Thyroid gland (tissue), 4 donors: ENCODE measurements at regions not wholly inside any gene's neighbourhood (a gene's known extent, or its start where the extent isn't known, plus 50 kb on each side); places are given as distances from the start of the nearest gene placed in this dataset.

ENCODE experiments used
- POLR2A ChIP-seq, 2 donors: fragments of 450-650 bp; IDR thresholded peaks; one replicate each; pipeline ENCODE4 v1.6.1; 2017; ENCODE audit warnings: antibody characterized with exemption in 2 of 2, mild to moderate bottlenecking in 2 of 2, moderate library complexity in 1 of 2
- TF ChIP-seq, protein P1 (sequence below), 6 experiments: fragments of 200-600 bp in 3 of 6; fragments of 450-650 bp in 3 of 6; sonication (generic) in 3 of 6; IDR thresholded peaks; one replicate each; pipeline ENCODE4 v1.5.1; 2016 to 2019; ENCODE audit warnings: antibody characterized with exemption in 6 of 6, mild to moderate bottlenecking in 2 of 6, inconsistent platforms in 1 of 6, moderate library complexity in 1 of 6

DNA sequence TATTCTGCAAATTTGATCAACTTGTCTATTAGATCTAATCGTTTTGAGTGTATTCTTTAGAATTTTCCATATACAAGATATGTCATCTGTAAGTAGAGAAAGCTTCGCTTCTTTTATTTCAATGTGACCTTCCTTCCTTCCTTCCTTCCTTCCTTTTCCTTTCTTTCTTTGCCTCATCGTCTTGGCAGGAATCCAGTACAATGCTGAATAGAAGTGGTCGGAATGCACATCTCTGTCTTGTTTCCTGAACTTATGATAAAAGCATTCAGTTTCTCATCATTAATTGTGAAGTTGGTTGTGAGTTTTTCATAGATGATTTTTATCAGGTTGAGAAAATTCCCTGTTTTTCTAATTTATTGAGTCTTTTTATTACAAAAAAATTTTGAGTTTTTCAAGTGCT, 300.7 kb upstream of the ZNF32 start:
- TF ChIP-seq, protein P1, sequence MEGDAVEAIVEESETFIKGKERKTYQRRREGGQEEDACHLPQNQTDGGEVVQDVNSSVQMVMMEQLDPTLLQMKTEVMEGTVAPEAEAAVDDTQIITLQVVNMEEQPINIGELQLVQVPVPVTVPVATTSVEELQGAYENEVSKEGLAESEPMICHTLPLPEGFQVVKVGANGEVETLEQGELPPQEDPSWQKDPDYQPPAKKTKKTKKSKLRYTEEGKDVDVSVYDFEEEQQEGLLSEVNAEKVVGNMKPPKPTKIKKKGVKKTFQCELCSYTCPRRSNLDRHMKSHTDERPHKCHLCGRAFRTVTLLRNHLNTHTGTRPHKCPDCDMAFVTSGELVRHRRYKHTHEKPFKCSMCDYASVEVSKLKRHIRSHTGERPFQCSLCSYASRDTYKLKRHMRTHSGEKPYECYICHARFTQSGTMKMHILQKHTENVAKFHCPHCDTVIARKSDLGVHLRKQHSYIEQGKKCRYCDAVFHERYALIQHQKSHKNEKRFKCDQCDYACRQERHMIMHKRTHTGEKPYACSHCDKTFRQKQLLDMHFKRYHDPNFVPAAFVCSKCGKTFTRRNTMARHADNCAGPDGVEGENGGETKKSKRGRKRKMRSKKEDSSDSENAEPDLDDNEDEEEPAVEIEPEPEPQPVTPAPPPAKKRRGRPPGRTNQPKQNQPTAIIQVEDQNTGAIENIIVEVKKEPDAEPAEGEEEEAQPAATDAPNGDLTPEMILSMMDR (IDR thresholded peaks at IDR 0.05): no peak
- no peak for TF ChIP-seq POLR2A (IDR thresholded peaks at IDR 0.05)
